ENCODE measurements at regions not wholly inside any gene's neighbourhood (a gene's known extent, or its start where the extent isn't known, plus 50 kb on each side); places are given as distances from the start of the nearest gene placed in this dataset.
"Not testable (repeated sequence)": the region's sequence is repeated elsewhere in the genome, so short reads cannot be mapped to it uniquely, and the experiment has no call there.

DNA sequence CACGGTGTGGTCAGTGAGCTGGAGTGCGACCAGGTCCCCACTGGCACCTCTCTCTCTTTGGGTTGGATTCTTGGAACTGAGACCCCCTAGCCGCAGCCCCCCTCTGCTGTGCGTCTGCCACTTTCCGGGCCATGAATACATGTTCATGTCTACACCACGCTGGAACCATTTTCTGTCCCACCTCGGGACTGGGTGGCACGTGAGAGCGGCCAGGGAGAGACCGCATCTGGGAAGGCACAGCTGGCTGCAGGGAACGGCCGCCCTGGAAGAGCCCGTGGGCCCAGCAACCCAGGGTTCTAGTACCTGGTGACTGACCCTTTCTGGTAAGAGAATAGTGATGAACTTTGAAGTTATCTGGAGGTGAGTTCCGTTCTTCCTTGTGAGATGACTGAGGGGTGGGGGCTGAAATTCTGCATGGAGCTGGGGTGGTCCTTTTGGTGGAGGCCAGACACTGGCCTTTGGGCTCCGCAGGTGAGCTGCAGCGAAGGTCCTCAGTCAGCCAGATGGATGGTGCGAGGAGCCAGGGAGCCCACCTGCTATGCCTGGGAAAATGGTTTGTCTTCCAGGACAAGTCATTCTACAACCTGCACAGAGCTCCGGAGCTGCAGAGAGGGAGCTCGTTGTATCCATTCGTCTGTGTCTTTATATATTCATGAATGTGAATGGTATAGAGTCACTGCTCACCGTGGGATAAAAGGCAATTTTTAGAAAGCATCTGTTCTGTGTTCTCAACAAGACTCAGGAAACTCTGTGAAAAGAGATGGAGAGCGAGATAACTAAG is 223.5 kb downstream of the NDUFA10 start:
- DNase-seq: no peak

DNA sequence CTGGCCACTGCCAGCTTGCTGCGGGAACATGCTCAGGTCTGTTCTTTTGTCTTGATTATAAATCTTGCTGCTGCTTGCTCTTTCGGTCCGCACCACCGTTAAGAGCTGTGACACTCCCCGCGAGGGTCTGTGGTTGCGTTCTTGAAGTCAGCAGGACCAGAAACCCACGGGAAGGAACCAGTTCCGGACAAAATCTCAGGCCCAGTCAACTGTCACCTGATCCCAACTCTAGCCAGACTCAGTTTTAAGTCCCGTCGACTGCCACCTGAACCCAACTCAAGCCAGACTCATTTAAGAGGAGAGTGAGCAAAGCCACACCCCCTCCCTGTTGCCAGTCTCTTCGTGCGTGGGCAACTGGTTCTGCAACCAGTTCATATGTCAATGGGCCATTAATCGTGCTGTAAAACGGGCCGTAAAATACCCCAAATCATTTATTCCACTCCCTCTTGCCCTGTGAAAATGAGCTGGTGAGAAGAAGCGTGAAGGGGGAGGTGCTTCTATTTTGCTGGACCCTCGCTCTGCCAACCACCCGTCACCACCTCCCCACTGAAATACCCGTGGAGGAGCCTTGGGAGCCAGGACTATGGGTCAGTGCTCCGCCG is 224.3 kb downstream of the NDUFA10 start:
- DNase-seq: no peak

DNA sequence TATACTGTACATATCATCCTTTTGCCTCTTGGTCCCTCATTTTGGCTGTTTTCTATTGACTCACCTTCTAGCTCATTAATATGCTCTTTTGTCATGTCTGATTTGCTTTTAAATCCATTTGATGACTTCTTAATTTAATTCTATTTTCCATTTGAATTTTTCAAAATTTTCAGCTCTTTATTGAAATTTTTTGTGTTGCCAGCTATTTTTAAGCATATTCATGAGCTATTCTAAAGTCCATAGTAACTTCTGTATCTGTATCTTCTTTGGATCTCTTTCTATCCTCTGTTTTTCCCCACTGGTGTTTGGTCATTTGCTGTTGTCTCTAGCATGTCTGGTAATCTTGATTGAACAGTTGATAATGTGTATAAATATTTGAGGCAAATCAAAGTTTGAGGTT is 227.8 kb downstream of the NDUFA10 start:
- no peak for DNase-seq

DNA sequence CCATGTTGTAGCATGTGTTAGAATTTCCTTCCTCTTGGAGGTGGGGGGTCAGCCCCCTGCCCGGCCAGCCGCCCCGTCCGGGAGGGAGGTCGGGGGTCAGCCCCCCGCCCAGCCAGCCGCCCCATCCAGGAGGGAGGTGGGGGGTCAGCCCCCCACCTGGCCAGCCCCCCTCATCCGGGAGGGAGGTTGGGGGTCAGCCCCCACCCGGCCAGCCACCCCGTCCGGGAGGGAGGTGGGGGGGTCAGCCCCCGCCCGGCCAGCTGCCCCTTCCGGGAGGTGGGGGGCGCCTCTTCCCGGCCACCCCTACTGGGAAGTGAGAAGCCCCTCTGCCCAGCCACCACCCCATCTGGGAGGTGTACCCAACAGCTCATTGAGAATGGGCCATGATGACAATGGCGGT is 229.4 kb downstream of the NDUFA10 start:
- not testable (repeated sequence) for DNase-seq

DNA sequence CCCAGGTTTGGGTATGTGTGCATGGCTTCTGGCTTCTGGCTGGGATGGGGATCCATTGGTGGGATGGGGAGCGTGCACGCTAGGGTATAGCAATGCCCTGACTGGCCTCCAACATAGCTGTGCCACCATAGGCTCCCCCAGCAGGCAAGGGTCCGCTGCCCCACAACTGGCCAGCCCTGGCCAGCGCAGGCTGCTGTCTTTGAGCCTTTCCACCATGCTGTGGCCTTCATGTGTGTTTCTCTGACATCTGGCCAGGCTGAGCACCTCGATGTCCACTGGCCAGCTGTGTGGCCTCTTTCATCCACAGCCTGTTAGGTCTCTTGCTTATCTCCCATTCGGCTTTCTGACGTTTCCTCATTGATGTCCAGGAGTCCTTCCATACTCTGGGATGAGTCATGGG is 231.3 kb downstream of the NDUFA10 start:
- DNase-seq: no peak

DNA sequence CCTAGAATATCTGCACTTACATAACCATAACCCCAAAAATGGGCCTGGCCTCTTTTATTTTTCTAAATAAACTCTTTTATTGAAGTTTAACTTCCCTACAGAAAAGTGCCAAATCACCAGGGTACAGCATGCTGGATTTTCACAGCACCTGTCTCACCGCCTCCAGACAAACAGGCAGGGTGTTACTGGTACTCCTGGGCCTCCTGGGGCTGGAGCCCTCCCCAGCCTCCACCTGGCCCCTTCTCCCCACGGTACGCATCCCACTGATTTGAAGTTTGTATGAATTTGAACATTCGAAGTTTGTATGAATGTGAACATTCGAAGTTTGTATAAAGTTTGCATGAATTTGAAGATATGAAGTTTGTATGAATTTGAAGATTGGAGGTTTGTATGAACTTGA is 232.1 kb downstream of the NDUFA10 start:
- DNase-seq: no peak

DNA sequence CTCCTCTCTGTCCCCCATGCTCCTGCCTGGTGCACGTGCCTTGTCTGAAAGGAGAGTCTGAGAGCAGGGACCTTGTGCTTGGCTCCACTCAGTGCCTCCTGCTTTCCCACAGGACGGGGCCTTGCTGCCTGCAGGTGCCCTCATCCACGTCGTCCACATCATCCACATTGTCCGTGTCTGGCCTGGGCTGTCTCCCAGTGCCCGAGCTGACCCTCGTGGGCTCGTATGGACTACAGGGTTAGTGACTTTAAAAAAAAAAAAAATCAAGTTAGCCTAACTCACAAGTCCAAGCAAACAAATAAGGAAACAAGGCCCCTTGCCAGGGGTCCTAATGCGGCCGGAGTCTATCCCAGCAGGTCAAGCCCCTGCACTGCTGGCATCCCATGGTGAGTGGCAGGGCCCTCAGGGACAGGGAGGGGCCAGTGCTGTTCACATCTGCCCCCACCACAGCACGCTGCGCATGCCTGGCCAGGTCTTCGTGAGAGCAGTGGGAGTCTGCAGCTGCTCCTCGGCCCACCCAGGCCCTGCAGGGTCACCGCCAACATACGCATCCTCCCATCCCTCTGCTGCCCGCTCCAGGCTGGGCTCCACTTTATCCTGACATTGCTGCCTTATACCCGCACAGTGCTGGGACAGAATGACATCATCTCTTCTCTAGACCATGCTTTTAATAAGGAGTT is 232.6 kb downstream of the NDUFA10 start:
- no peak for DNase-seq

DNA sequence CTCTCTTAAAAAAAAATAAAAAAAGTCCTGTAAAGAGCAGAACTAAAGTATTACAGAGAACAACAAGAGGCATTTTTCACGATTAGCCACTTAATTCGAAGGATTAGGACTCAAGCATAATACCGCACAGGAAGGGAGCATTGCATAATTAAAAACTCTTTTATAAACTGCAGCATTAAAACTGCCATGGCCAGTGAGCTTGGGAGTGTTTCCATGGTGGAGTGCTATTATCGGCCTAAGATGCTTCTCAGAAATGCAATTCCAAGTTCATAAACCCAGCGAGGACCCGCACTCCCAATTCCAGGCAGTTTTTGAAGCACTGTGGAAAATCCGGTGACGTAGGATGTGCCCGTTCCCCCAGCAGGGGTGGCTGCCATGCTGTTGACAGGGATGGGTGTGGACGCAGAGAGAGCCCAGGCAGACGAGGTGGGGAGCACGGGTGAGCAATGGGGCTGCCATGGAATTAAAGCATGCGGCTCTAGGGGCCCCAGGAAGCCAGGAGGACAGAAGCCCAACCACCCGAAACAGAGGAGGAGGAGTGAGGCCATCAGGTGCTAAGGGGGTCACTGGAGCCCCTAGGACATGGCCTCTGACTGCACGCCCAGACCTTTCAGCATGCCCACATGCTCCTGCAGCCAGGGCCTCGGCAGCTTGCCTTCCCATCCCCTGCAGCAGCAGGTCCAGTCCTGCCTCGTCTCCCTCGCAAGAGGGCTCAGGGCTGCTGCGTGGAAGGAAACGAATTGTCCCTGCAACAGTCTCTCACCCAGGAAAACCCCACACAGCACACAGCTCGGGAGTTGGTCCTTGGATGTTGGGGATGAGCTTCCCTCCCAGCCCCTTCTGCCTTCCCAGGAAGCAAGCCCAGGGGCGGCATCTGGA is 233.4 kb downstream of the NDUFA10 start:
- no peak for DNase-seq

DNA sequence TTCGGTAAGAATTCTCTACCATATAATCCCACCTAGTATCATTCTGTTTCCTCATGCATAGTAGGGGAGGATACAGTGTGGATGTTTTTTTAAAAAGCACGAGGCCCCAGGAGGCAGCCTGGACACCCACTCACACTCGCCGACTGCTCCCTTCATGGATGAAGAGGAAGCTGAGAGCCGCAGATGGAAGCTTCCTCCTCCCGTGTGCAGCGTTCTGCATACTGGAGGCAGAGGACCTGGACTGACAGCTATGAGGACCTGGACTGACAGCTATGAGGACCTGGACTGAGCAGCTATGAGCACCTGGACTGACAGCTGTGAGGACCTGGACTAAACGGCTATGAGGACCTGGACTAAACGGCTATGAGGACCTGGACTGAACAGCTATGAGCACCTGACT is 234.4 kb downstream of the NDUFA10 start:
- DNase-seq: no peak

DNA sequence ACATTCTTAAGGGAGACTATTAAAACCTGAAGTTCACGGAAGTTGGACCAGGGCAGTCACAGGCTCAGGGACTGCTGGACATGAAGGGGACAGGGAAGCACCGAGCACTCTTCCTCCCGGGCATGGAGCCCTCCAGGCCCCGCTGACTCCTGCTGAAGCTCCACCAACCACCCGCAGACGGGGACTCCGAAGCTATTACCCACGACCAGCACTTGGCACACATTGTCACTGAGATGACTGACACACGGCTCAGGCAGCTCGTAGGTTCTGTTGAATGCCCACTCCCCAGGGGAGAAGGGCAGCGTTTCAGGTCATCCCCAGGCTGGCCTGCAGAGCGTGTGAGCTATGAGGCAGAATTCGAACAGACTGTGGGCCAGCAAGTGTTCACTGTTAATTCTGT is 234.8 kb downstream of the NDUFA10 start:
- no peak for DNase-seq

DNA sequence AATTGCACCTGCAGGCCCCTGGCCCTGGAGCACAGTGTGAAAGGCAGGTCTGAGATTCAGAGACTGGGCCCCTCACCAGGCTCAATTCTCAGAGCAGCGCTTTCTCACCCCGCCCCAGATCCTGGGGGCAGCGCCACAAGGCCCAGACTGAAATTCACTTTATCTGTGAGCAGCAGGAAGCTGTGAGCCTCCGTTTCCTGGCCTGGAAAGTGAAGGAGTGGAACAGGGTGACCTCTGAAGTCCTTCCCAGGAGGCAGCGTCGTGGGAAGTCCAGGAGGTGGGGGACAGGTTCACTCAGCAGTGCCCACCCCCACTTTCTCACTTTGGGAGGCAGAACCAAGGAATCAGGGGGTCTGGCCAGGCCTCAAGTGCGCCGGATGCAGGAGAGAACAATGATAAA is 235.4 kb downstream of the NDUFA10 start:
- DNase-seq: no peak

DNA sequence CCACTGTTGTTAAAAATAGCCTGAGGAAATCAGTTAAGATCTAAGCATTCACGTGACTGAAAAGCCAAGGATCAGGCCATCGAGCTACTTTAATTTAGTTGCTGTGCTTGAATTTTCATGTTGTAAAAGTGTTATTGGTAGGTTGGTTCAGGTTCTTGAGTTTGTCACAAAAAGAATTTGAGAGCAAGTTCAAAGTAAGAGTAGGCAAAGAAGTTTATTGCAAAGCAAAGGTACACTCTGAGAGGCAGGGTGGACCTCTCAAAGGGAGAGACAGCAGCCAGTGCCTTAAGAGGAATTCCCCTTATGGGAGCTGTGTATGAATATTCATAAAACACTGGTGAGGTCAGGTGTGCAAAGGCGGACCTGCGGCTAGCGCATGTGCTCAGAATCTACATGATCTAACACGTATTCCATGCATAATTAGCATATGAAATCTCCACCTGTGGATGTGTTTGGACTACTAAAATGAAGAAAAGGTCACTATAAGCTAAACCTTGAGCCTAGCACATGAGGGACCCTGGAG is 236.5 kb downstream of the NDUFA10 start:
- no peak for DNase-seq

DNA sequence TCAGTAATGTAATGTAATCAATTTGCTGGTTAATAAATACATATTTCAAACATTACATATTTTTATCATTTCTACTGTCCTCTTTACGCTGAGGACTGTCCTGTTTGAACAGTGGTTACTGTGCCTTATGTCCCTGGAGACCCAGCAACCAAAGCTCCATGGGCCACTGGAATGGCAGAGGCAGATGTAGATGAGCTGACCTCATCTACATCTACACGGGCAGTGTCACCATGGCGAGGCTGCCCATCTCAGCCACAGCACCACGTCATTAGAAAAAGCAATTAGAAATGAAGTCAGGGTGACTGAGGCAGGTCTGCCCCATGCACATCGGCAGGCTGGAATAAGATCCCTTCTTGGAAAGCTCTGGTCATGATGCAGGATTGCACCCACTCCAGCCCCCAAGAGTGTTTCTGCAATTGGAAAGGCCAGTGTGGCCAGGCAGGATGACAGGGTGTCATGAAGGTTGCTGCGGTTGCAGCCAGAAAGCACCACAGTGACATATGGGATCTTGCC is 237.5 kb downstream of the NDUFA10 start:
- no peak for DNase-seq

DNA sequence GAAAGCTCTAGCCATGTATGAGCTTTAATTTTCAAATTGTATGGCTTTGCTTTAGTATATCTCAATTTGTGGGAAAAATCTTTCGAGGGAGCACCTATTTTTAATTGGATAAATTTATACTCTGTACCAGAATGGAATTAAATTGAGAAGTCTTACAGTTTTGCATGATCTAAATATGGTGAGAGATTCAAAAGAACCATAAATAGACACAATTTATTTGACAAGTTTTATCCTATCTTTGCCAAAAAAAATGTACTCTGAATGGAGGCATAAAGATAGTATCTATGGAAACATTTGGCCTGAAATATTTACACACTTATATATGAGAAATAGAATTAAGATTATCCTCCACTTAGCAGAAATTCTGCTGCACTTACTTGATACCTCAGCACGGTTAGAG is 238.4 kb downstream of the NDUFA10 start:
- no peak for DNase-seq

DNA sequence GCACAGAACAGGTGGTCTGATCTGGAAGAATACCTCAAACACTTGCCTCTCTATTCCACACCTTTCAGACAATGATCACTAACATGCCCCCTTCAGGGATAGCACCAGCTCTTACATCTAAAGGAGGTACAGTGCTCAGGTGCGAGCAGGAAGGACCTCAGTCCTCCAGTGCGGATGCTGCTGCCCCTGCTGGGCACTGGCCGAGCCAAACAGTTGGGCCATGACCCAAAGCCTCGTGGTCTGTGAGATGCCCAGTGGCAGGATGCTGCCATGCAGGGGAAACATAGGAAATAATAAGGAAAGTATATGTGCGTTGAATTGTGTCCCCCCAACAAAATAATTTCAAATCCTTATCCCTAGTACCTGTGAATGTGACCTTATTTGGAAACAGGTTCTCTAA is 243.7 kb downstream of the NDUFA10 start:
- DNase-seq: no peak

DNA sequence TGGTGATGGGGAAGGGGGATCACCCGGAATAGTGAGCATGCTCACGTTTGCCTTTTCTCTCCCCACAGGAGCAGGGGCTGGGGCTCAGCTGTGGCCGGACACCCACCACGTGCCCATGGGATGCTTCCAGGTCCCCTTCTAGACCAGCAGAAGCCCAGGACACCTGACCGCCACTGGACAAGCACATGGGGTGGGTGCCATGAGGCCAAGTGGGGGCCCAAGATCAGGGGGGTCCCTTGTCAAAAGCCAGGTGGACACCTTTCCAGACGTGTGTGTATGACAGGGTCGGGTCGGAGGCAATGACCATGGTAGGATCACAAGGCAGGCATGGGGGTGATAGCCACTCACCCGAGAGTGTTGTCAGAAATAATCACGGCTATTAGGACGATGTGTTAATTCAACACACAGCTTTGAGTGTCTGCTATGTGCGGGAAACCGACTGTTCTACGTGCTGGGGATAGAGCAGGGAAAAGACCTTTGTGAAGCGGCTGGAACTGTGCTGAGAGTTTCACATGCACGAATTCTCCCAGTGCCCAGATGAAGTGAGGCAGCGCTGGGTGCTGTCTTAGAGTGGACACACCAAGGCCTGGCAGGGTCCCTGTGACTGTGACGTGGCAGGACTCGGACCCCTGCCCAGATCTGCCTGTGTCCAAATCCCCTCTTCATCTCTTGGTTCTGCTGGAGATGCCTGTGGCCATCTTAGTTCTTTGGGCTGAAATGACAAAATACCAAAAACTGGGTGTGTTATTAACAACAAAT is 244.7 kb downstream of the NDUFA10 start:
- DNase-seq: no peak

DNA sequence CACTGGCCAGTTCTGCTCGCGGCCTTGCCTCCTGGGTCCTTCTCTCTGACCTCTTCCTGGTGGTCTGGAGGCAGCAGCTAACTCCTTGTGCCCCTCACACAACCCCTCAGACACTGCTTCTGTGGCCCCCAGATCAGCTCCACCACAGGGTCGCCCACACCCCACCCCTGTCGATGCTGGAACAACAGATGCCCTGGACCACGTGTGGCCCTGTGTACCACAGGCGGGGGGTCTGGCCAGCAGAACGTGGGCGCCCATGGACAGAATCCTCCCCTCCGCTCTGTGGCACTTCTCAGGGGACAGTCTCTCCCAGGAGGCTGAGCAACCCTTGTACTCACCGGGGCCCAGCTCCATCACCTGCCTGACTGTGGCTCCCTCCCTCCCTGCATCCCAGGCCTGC is 245.6 kb downstream of the NDUFA10 start:
- no peak for DNase-seq

DNA sequence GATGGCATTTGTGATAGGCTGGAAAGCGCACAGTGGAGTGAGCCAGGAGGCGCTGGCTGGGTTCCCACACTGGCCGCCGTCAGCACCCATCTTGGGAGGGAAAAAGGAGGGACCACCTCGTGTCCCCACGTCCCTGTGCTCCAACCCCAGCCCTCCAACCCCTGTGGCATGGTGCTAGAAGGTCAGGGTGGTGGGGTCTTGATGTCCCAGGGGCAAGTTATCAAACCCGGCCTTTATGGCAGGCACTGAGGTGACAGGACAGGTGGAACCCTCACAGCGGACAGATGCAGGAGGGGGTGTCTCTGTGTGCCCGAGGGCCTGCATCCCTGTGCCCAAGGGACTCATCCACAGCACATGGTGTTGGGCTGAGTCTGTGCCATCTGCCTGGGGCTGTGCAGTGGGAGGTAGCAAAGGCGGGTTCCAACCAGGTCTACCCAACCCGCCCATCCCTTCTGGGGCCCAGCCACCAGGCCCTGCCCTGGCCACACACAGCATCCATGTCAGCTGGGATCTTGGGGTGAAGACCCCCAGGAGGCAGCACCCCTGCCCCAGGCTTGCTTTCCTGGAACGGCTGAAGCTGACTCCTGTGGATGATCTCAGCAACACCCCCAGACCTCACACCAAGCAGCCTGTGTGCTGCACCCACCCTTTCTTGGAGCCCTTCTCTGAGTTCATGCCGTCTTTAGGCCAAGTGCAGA is 246.1 kb downstream of the NDUFA10 start:
- no peak for DNase-seq

DNA sequence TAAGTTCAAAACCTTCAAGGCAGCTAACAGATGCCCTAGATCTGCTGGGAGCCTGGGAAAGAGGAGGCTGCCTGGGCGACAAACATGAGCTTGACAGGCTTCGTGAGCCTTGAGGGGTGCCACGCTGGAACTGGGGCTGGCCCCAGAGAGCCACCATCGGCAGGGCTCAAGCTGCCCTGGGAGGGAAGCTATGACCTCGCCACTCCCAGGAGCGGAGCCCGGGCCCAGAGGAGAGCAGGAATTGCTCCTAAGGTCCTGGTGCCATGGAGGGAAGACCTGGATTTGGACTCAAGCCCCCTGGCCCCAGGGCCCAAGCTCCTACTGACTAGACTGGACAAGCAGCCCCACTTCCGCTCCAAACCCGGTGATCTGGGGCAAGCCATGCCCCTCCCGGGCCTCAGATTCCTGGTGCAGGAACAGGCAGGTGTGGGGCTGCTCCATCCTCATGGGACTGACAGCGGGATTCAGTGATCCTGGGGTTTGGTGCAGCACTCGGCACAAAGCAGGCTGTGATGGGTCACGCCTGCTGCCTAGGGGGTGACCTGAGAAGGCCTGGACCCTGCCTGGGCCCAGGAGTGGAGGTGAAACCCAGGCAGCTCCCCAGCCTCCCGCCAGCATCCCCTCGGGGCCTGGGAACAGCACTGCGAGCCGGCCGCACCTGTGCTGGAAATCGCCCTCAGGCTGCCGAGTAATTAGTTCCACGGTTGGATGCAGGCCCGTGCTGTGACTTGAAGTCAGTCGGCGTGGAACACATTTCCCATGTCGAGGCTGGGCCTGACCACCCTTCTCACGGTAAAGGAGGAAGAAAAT is 246.9 kb downstream of the NDUFA10 start:
- no peak for DNase-seq

DNA sequence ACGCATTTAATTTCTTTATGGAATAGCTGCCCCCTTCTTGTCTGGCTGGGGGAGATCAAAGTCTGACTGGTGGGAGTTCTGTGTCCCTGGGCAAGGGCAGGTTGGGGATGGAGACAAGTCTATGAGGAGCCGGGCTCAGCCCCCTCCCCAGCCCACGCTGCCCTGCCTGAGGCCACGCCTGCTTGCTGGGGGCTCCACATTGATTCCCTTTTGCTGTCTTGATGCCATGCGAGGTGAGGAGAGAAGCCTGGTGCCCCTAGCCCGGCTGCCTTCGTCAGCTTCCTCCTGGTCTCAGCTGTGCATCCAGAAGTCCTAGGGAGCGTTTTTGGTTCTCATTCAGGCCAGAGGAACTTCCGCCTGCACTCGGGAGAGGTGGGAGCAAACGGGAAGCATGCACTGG is 247.9 kb downstream of the NDUFA10 start:
- no peak for DNase-seq
